HUDEP-2 (cell line): ENCODE measurements at regions not wholly inside any gene's neighbourhood (a gene's known extent, or its start where the extent isn't known, plus 50 kb on each side); places are given as distances from the start of the nearest gene placed in this dataset.
A peak's percentile ranks its signal among the peaks of the same experiment; 100 is the strongest.

Experiments used
- DNase-seq, 76 experiments: peaks; one replicate each; lab custom pipeline; 2025; ENCODE audit not compliant: unreplicated experiment in 76 of 76; lab: John Stamatoyannopoulos, UW

DNA sequence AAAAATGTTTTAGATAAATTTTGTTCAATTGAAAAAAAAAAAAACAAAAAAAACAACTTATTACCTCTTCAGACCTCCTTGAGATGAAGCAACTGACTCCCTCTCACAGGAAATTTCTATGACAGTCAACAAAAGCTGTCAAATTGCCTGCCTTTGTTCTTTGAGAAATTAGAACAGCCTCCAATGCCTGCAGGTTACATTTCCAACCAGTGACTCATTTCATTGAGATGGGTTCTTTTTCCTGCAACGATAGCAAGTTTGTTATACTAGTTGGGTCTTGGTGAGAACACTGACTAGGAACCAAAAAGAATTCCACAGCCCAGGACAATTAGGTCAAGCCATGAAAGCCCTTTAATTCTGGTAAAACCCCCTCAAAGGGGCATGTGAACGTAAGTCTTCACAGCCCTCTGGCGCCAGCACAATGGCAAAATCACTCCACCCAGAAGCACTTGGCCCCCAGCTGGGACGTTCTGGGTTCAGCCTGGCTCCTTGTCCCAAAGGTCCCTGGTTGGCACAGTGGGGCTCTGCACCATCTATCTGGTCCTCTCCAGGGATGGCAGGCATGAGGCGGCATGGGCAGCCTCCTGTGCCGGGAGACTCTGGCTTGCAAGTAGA lies 87.0 kb downstream of the SPP2 start:
- DNase-seq, result no peak

DNA sequence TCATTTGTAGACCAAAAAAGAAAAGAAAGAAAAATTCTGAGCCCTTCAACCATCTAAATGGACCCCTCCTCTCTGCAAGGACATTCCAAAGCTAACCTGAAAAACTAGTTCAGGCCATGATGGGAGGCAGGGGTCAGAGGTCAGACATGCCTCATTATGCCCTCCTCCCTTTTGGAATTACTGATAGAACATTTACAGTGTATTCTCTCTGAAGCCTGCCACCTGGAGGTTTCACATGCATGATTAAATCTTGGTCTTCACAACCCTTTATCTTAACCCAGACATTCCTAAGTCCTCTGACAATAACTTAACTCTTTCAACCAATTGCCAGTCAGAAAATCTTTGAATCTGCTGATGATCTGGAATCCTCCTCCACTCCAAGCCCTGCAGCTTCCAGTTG lies 86.0 kb downstream of the SPP2 start:
- DNase-seq, result no peak

DNA sequence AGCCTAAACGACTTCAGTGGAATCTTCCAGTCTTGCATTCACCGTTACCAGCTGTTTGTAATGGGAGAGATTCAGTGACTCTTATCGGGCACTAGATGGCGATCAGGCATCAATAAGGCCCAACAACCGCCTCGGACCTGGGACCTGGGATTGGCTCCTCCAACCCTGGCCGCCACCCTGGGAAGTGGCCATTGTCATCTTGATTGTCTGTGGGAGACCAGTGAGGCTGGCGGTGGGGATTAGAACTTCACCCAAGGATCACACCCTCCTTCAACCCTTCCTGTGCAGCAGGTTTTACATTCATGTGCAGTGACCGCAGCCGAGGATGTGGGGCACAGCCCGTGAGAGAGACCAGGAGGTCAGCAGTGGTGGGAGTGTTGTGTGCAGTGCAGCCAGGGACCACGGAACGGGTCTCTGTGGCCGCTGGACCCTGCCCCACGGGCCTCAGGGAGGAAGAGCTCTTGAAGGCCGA lies 85.3 kb downstream of the SPP2 start:
- DNase-seq, result peak in 24 of 76 experiments; percentile 2 to 48 (median 8)

DNA sequence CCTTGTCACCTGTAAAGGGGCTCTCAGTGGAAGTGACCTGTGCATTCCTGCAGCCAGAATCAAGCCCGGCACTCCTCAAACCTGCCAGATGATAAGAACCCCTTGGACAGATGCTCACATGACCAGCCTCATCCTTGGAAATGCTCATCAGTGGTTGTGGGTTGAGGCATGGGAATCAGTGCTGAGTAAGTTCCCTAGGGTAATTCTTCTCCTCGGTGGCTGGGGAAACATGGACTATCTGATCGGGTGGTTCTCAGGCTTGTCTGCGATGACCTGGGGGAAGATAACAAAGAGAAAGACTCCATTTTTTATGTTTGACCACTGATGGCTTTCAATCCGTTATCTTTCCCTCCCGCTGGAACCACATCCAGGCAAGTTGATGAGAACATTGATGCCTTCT lies 84.0 kb downstream of the SPP2 start:
- no peak for DNase-seq

DNA sequence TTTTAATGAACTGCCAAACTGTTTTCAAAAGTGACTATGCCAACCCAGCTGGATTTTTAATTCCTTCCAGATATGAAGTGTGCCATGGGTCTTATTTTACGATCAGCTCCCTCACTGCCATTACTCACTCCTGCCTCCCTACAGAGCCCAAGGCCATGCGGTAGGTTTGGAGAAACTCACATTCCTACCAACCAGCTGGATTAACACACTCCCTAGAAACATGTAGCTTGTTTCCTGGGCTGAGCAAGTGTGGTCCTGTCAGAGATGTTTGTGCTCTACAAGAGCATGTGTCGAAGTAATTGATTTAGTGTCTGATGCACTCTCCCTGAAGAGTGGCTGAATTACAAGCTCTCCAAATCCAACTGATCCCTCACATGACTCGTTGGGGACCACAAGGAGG lies 82.5 kb downstream of the SPP2 start:
- DNase-seq, result no peak

DNA sequence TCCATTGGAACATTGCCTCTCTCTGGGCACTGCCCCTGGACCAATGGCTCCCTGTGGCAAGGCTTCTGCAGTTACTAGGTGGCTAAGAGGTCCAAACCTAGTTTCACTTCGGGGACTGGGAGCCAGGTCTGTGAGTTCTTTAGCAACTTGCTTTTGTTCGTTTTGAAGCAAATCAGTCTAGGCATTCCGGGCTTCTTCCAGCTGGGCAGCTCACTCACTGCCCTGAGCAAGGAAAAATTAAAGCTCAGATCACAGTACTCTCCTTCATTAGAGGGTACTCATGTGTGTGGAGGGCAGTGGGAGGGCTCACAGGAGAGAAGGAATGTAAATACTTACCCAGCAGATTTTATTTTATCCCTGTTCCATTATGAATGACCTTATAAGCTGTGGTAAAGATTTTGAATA lies 80.3 kb downstream of the SPP2 start:
- no peak for DNase-seq

DNA sequence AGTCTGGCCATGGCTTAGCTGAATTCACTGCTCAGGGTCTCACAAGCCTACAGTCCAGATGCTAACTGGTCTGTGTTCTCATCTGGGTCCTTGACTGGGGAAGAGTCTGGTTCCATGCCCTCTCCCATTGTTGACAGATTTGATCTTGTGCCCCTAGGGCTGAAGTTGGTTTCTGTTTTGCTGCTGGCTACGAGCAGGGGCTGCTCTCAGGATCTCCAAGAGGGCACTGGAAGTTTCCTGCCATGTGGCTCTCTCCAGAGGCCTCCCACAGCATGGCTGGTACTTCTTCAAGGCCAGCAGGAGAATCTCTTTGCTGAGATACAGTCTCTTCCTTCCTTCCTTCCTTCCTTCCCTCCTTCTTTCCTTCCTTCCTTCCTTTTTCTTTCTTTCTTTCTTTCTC lies 78.1 kb downstream of the SPP2 start:
- DNase-seq, result no peak
